Right lobe of liver (tissue), 4 donors: ENCODE measurements at regions not wholly inside any gene's neighbourhood (a gene's known extent, or its start where the extent isn't known, plus 50 kb on each side); places are given as distances from the start of the nearest gene placed in this dataset.

ENCODE experiments used
- CTCF ChIP-seq, 4 donors: fragments of 200-600 bp in 3 of 4; fragments of 450-650 bp in 1 of 4; IDR thresholded peaks; one replicate each; pipeline versions ENCODE4 v1.5.1 to v1.8.0; 2016 to 2022; ENCODE audit warnings: antibody characterized with exemption in 4 of 4, mild to moderate bottlenecking in 2 of 4
- POLR2A ChIP-seq: fragments of 450-650 bp; IDR thresholded peaks from one replicate; pipeline ENCODE4 v1.6.1; 2017; ENCODE audit warnings: antibody characterized with exemption, mild to moderate bottlenecking
- donor health status: DM: no; HTN: no; CAD: no.
- donor health status: DM: no; HTN: no; CAD: no.
- donor health status: DM: no; HTN: yes; CAD: no.

- TF ChIP-seq CTCF (IDR thresholded peaks at IDR 0.05) (no peak), POLR2A (no peak)
These were observed 185.6 kb upstream of the TENM4 start for GRCh38 chr11:79626135-79627075.
